H1 (cell line): ENCODE measurements at regions not wholly inside any gene's neighbourhood (a gene's known extent, or its start where the extent isn't known, plus 50 kb on each side); places are given as distances from the start of the nearest gene placed in this dataset.

Experiments
- CTCF ChIA-PET: fragments of 300-600 bp; sonication (Branson Sonifier 250); formaldehyde crosslinking; loops from one replicate; lab custom pipeline; 2021; ENCODE audit not compliant: partially characterized antibody; lab: Charles Lee
- POLR2A ChIA-PET: fragments of 300-600 bp; sonication (Branson Sonifier 250); formaldehyde crosslinking; loops from one replicate; lab custom pipeline; 2021; ENCODE audit warnings: inconsistent platforms; ENCODE audit not compliant: partially characterized antibody; lab: Charles Lee
- DNase-seq, 2 experiments: peaks; one replicate each; pipeline versions ENCODE4 v3.0.0 to v3.0.0-alpha.2; 2010 to 2022; ENCODE audit warnings: low spot score in 2 of 2, low read depth in 1 of 2, mixed read lengths in 1 of 2
- FAIRE-seq: peaks from 2 replicates; lab custom pipeline; 2011; peaks lifted over from hg19 to GRCh38; lab: Jason Lieb, UNC
- H2AFZ ChIP-seq: 2 replicates; pipeline ENCODE4 v1.8.1; 2012; ENCODE audit warnings: low read length, inconsistent platforms
- H2AK5ac ChIP-seq: 2 replicates; pipeline ENCODE4 v1.6.1; 2013; ENCODE audit warnings: low read depth, low read length
- H2BK120ac ChIP-seq: replicated peaks from 2 replicates; pipeline ENCODE3; 2013; ENCODE audit warnings: low read depth, low read length, inconsistent platforms
- H2BK12ac ChIP-seq: 2 replicates; pipeline ENCODE4 v1.6.1; 2013; ENCODE audit warnings: low read depth, low read length
- H2BK15ac ChIP-seq: 2 replicates; pipeline ENCODE4 v1.6.1; 2013; ENCODE audit warnings: low read length
- H2BK20ac ChIP-seq: 2 replicates; pipeline ENCODE4 v1.6.1; 2013; ENCODE audit warnings: low read length
- H2BK5ac ChIP-seq: 2 replicates; pipeline ENCODE4 v1.6.1; 2013; ENCODE audit warnings: low read depth, low read length
- H3K14ac ChIP-seq: 2 replicates; pipeline ENCODE4 v1.6.1; 2013; ENCODE audit warnings: inconsistent platforms; ENCODE audit not compliant: insufficient read length
- H3K18ac ChIP-seq: 2 replicates; pipeline ENCODE4 v1.6.1; 2013; ENCODE audit warnings: low read length; ENCODE audit errors: extremely low read depth
- H3K23ac ChIP-seq: 2 replicates; pipeline ENCODE4 v1.6.1; 2013; ENCODE audit warnings: inconsistent platforms; ENCODE audit not compliant: insufficient read length
- H3K23me2 ChIP-seq: 2 replicates; pipeline ENCODE4 v1.6.1; 2013; ENCODE audit warnings: low read depth, low read length
- H3K27ac ChIP-seq: 2 replicates; pipeline ENCODE4 v1.6.1; 2011; ENCODE audit warnings: low read depth, low read length, inconsistent platforms
- H3K27me3 ChIP-seq, 4 experiments: replicated peaks in 1 of 4; 1 replicate in 1 of 4; 2 replicates in 3 of 4; pipeline versions ENCODE4 v1.6.1 to v1.8.1; 2011 to 2013; ENCODE audit warnings: low read length in 3 of 4, mild to moderate bottlenecking in 3 of 4, inconsistent platforms in 2 of 4, mixed read lengths in 2 of 4, moderate library complexity in 1 of 4; ENCODE audit not compliant: control insufficient read depth in 3 of 4, insufficient read depth in 3 of 4; ENCODE audit errors: extremely low read depth in 1 of 4
- H3K36me3 ChIP-seq, 4 experiments: 2 replicates each; pipeline versions ENCODE4 v1.6.1 to v1.8.1; 2011 to 2013; ENCODE audit warnings: mild to moderate bottlenecking in 4 of 4, low read length in 3 of 4, moderate library complexity in 2 of 4, control low read depth in 1 of 4, inconsistent platforms in 1 of 4; ENCODE audit not compliant: insufficient read depth in 4 of 4, control insufficient read depth in 2 of 4
- H3K4ac ChIP-seq: replicated peaks from 2 replicates; pipeline ENCODE3; 2013; ENCODE audit warnings: low read length, low read depth, mixed read lengths, inconsistent platforms; ENCODE audit not compliant: insufficient read length
- H3K4me1 ChIP-seq, 4 experiments: replicated peaks in 1 of 4; 1 replicate in 1 of 4; 2 replicates in 3 of 4; pipeline versions ENCODE4 v1.6.1 to v1.8.1; 2011 to 2013; ENCODE audit warnings: low read length in 3 of 4, inconsistent platforms in 2 of 4, mixed read lengths in 1 of 4; ENCODE audit not compliant: insufficient read depth in 4 of 4, control insufficient read depth in 3 of 4
- H3K4me2 ChIP-seq, 2 experiments: 2 replicates each; pipeline versions ENCODE4 v1.6.1 to v1.8.1; 2011 to 2013; ENCODE audit warnings: low read depth in 2 of 2, low read length in 2 of 2, control low read depth in 1 of 2, inconsistent platforms in 1 of 2, mild to moderate bottlenecking in 1 of 2; ENCODE audit not compliant: insufficient read depth in 1 of 2
- H3K4me3 ChIP-seq, 4 experiments: fragments of 200-600, 300-600 bp in 1 of 4; sonication (generic), shearing (Covaris generic), sonication (Bioruptor Twin) in 1 of 4; 2 replicates each; pipeline versions ENCODE4 v1.5.1 to v1.8.1; 2011 to 2016; ENCODE audit warnings: low read length in 4 of 4, low read depth in 3 of 4, control low read depth in 2 of 4, inconsistent platforms in 2 of 4, mild to moderate bottlenecking in 2 of 4, mixed read lengths in 1 of 4, moderate library complexity in 1 of 4; ENCODE audit not compliant: insufficient read depth in 2 of 4; ENCODE audit errors: extremely low read depth in 1 of 4
- H3K56ac ChIP-seq: replicated peaks from 2 replicates; pipeline ENCODE3; 2013; ENCODE audit warnings: low read depth, mild to moderate bottlenecking, mixed read lengths, low read length, inconsistent platforms; ENCODE audit not compliant: insufficient read length
- H3K79me1 ChIP-seq: 2 replicates; pipeline ENCODE4 v1.6.1; 2013; ENCODE audit warnings: low read depth, low read length, control low read depth
- H3K79me2 ChIP-seq, 2 experiments: 2 replicates each; pipeline versions ENCODE4 v1.6.1 to v1.8.1; 2012 to 2013; ENCODE audit warnings: low read length in 2 of 2, mild to moderate bottlenecking in 2 of 2, inconsistent platforms in 1 of 2; ENCODE audit not compliant: insufficient read depth in 2 of 2, control insufficient read depth in 1 of 2
- H3K9ac ChIP-seq, 4 experiments: replicated peaks in 1 of 4; 1 replicate in 1 of 4; 2 replicates in 3 of 4; pipeline versions ENCODE4 v1.6.1 to v1.8.1; 2011 to 2013; ENCODE audit warnings: low read depth in 3 of 4, low read length in 3 of 4, control low read depth in 2 of 4, mild to moderate bottlenecking in 2 of 4, moderate library complexity in 2 of 4, inconsistent platforms in 1 of 4; ENCODE audit errors: extremely low read depth in 1 of 4
- H3K9me3 ChIP-seq, 2 experiments: 2 replicates each; pipeline versions ENCODE4 v1.6.1 to v1.8.1; 2012 to 2013; ENCODE audit warnings: mild to moderate bottlenecking in 2 of 2, moderate library complexity in 2 of 2, control low read depth in 1 of 2, inconsistent platforms in 1 of 2, low read depth in 1 of 2, low read length in 1 of 2, mixed read lengths in 1 of 2; ENCODE audit not compliant: insufficient read depth in 2 of 2
- H4K20me1 ChIP-seq, 2 experiments: replicated peaks in 1 of 2; 2 replicates each; pipeline versions ENCODE3 to v1.8.1; 2011 to 2013; ENCODE audit warnings: inconsistent platforms in 2 of 2, low read length in 2 of 2, mild to moderate bottlenecking in 1 of 2; ENCODE audit not compliant: insufficient read depth in 2 of 2, control insufficient read depth in 1 of 2
- H4K5ac ChIP-seq: 2 replicates; pipeline ENCODE4 v1.6.1; 2013; ENCODE audit warnings: low read length, low read depth, mixed read lengths, inconsistent platforms; ENCODE audit not compliant: insufficient read length
- H4K8ac ChIP-seq: 2 replicates; pipeline ENCODE4 v1.8.0; 2013; ENCODE audit warnings: mild to moderate bottlenecking, moderate library complexity, low read length, inconsistent platforms; ENCODE audit not compliant: insufficient read depth; ENCODE audit errors: extremely low read depth
- H4K91ac ChIP-seq: replicated peaks from 2 replicates; pipeline ENCODE3; 2013; ENCODE audit warnings: low read length, mixed read lengths, inconsistent platforms; ENCODE audit not compliant: insufficient read length
- CBX8 ChIP-seq: fragments of 300-800, 300-1000 bp; sonication (generic); IDR thresholded peaks from 2 replicates; pipeline ENCODE4 v1.7.1; 2016; ENCODE audit warnings: low read depth, low read length, borderline replicate concordance
- WGBS, 2 experiments: shearing (Covaris generic) in 1 of 2; methylation state at CpG; one replicate each; pipeline versions ENCODE4 v1.1.6 to v1.1.7; 2013 to 2015; ENCODE audit warnings: low lambda C conversion rate in 2 of 2, mixed read lengths in 2 of 2, inconsistent platforms in 1 of 2, low coverage in 1 of 2, missing lambda C conversion rate in 1 of 2; ENCODE audit not compliant: insufficient replicate concordance in 2 of 2, insufficient coverage in 1 of 2, insufficient read length in 1 of 2; ENCODE audit errors: extremely low coverage in 1 of 2, missing lambda C conversion rate in 1 of 2; 5-methylcytosine and 5-hydroxymethylcytosine counted together

DNA sequence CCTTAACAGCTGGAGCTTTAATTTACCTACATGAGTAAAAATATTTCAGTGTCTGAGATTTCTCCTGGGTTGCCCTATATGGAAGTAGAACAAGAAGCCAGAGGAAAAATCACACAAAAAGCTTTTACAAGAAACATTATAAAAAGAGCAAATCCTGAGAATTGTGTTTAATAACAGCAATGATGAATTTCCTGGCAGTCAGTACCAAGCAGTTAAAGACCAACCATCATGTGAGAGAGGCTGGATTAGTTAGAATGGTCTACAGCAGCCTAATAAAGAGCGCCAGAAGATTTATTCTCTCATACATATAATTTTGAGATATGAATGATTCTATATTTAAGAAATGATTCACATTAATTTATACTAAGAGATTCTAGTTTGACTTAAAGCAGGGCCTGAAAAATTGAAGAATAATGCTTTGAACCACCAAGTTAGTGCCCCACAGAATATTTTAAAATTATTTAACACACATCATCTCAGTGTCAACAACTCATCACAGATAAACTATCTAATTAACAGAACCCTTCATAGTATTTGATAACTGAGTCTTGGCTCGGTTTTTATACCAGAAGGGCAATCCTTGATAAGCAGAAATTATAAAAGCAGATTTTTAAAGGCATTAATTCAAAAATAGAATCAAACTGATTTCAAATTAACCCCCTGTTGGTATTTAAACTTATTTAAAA lies 59.9 kb upstream of the DPH6 start:
- Histone ChIP-seq H2BK12ac (no peak overlapping the region), H3K36me3 (no peaks in the 10 kb centered on the region), H3K9me3 (no peaks in the 10 kb centered on the region), H2BK20ac (no peak overlapping the region), H3K23me2 (no peaks in the 10 kb centered on the region), H2AFZ (no peak overlapping the region), H2AK5ac (no peak overlapping the region), H2BK15ac (no peak overlapping the region), H4K20me1 (no peaks in the 10 kb centered on the region), H3K9ac (no peak overlapping the region), H2BK120ac (no peak overlapping the region), H2BK5ac (no peak overlapping the region), H3K4ac (no peak overlapping the region), H3K18ac (no peak overlapping the region), H3K56ac (no peak overlapping the region), H3K4me3 (no peak overlapping the region), H3K14ac (no peak overlapping the region), H3K4me1 (no peaks in the 10 kb centered on the region), H3K79me2 (no peaks in the 10 kb centered on the region), H3K27ac (no peak overlapping the region), H3K79me1 (no peaks in the 10 kb centered on the region), H3K27me3 (no peaks in the 10 kb centered on the region), H4K5ac (no peak overlapping the region), H4K8ac (no peak overlapping the region), H3K4me2 (no peak overlapping the region), H4K91ac (no peak overlapping the region), H3K23ac (no peak overlapping the region)
- no peak for TF ChIP-seq CBX8
- ChIA-PET POLR2A (no interaction called here), CTCF (no interaction called here)
- 96% methylated on average over 2 of the region's 2 CpGs; no CpG with 5 or more reads in 1 of the 2 experiments for WGBS, 2 experiments
- no peak for DNase-seq
- FAIRE-seq, result no peak
